K562 (cell line): ENCODE measurements at regions not wholly inside any gene's neighbourhood (a gene's known extent, or its start where the extent isn't known, plus 50 kb on each side); places are given as distances from the start of the nearest gene placed in this dataset.

Experiments
- CEBPB ChIP-seq: fragments of 450-650 bp; IDR thresholded peaks from 2 replicates; pipeline ENCODE4 v1.6.1; 2016; ENCODE audit warnings: missing genetic modification characterization, missing compliant biosample characterization
- ZNF224 ChIP-seq: sonication (generic); formaldehyde crosslinking; IDR thresholded peaks from 2 replicates; pipeline ENCODE4 v1.8.0; 2022; ENCODE audit warnings: mild to moderate bottlenecking, missing genetic modification reagents
- ZNF511 ChIP-seq: sonication (generic); formaldehyde crosslinking; IDR thresholded peaks from 2 replicates; pipeline ENCODE4 v1.8.0; 2022; ENCODE audit warnings: mild to moderate bottlenecking, missing genetic modification reagents

DNA sequence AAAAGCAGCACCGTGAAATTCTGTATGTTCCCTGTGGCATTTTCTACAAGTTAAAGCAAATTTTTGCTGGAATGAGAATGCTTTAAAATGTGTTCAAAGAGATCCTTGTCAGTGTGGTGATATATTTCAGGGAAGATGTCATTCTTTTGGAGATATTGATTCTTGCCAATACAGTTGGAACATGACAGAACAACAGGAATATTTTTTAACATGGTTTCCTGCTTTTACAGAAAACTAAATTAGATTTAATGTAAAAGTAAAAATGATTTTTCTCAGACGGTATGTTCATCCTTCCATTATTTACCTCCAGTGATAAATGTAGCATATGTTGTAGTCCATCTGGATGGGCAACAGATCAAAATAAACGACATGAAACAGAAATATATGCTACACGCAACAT, 474.8 kb downstream of the TMA16 start:
- TF ChIP-seq CEBPB (tag) (no peak), ZNF511 (CRISPR knock-in tag) (no peak), ZNF224 (CRISPR knock-in tag) (no peak)
